ENCODE measurements at regions not wholly inside any gene's neighbourhood (a gene's known extent, or its start where the extent isn't known, plus 50 kb on each side); places are given as distances from the start of the nearest gene placed in this dataset.

DNA sequence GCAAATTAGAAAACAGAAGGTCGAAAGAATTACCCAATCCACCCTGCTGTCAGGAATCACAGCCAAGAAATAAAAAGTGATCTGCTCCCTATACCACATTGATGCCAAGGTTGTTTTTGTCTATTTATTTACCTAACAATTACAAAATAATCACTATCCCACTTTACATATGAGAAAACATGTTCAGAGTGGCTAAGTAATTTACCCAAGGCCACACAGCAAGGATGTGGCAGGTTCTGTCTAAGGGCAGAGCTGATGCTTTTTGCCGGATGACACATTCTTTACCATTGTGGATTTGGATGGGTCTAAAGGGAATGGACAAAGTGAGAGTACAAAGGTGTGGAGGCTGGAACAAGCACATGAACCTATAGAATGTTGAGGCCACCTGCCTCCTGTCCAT is 460.7 kb downstream of the INSC start:
- TF ChIP-seq CTCF (IDR thresholded peaks at IDR 0.05) (no peak), POLR2A (IDR thresholded peaks at IDR 0.05) (no peak)
